DOHH2 (cell line): ENCODE measurements at regions not wholly inside any gene's neighbourhood (a gene's known extent, or its start where the extent isn't known, plus 50 kb on each side); places are given as distances from the start of the nearest gene placed in this dataset.

ENCODE experiments used
- EZH2phosphoT487 ChIP-seq: fragments of 200-600 bp; sonication (generic); IDR thresholded peaks from 2 replicates; pipeline ENCODE4 v1.6.1; 2017; ENCODE audit warnings: borderline replicate concordance, mild to moderate bottlenecking, antibody characterized with exemption, low read length, moderate library complexity, mixed read lengths
- TF ChIP-seq, protein P1 (sequence below): fragments of 200-600 bp; sonication (generic); IDR thresholded peaks from one replicate; pipeline ENCODE4 v1.5.1; 2014; ENCODE audit warnings: antibody characterized with exemption, mild to moderate bottlenecking, low read depth, low read length; ENCODE audit not compliant: poor library complexity, severe bottlenecking

DNA sequence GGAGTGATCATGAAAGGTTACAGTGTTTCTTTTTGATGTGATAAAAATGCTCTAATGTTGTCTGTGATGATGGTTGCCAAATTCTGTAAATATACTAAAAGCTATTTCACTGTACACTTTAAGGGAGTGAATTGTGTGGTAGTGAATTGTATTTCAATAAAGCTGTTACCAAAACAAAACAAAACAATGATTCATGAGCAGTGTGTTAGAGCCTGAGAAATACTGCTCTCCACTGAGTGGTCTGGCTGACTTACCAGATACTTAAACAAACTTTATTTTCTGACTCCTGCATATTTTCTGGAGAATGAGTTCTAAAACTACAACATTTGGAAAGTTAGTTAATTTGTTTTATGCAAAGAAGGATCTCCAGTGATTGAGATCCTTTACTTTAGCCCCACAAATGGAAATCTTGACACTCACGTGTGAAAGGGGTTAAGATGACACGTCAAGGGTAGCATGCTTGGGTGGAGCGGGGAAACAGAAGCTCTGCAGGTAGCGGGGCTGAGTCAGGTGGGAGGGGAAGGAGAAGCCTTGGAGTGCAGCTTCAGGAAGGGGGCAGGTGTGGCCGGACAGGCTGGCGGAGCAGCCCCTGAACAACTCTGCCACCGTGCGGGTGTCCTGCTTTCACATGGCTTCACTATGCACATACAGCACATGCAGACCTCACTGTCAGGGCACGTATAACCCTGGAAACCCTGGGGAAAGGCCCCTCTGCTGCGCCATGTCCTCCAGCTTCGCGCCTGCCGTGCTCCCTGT, 256.7 kb downstream of the IRX1 start:
- TF ChIP-seq, protein P1, sequence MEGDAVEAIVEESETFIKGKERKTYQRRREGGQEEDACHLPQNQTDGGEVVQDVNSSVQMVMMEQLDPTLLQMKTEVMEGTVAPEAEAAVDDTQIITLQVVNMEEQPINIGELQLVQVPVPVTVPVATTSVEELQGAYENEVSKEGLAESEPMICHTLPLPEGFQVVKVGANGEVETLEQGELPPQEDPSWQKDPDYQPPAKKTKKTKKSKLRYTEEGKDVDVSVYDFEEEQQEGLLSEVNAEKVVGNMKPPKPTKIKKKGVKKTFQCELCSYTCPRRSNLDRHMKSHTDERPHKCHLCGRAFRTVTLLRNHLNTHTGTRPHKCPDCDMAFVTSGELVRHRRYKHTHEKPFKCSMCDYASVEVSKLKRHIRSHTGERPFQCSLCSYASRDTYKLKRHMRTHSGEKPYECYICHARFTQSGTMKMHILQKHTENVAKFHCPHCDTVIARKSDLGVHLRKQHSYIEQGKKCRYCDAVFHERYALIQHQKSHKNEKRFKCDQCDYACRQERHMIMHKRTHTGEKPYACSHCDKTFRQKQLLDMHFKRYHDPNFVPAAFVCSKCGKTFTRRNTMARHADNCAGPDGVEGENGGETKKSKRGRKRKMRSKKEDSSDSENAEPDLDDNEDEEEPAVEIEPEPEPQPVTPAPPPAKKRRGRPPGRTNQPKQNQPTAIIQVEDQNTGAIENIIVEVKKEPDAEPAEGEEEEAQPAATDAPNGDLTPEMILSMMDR, result no peak
- no peak for TF ChIP-seq EZH2phosphoT487
